MM.1S (cell line): ENCODE measurements at regions not wholly inside any gene's neighbourhood (a gene's known extent, or its start where the extent isn't known, plus 50 kb on each side); places are given as distances from the start of the nearest gene placed in this dataset.

Experiments used
- DNase-seq: peaks from one replicate; pipeline ENCODE4 v3.0.0-alpha.2; 2015
- H2AFZ ChIP-seq: fragments of 300-600 bp; sonication (generic); 2 replicates; pipeline ENCODE4 v1.6.0; 2016; ENCODE audit warnings: antibody characterized with exemption, low read length
- H3F3A ChIP-seq: fragments of 300-600 bp; sonication (generic); 2 replicates; pipeline ENCODE4 v1.6.1; 2016; ENCODE audit warnings: mild to moderate bottlenecking, antibody characterized with exemption, low read length, moderate library complexity, mixed read lengths; ENCODE audit not compliant: insufficient read depth
- H3K27ac ChIP-seq: fragments of 300-600 bp; sonication (generic); 2 replicates; pipeline ENCODE4 v1.5.1; 2016; ENCODE audit warnings: mild to moderate bottlenecking, low read length
- H3K27me3 ChIP-seq: fragments of 300-600 bp; sonication (generic); replicated peaks from 2 replicates; pipeline ENCODE4 v1.6.0; 2016; ENCODE audit warnings: low read length; ENCODE audit not compliant: insufficient read depth
- H3K36me3 ChIP-seq: fragments of 300-600 bp; sonication (generic); replicated peaks from 2 replicates; pipeline ENCODE4 v1.6.1; 2016; ENCODE audit warnings: mild to moderate bottlenecking, low read length, mixed read lengths; ENCODE audit not compliant: insufficient read depth
- H3K4me1 ChIP-seq: fragments of 300-600 bp; sonication (generic); 2 replicates; pipeline ENCODE4 v1.6.1; 2016; ENCODE audit warnings: low read length, mixed read lengths
- H3K4me2 ChIP-seq: fragments of 300-600 bp; sonication (generic); 2 replicates; pipeline ENCODE4 v1.6.0; 2016; ENCODE audit warnings: low read depth, low read length
- H3K4me3 ChIP-seq: fragments of 300-600 bp; sonication (generic); 2 replicates; pipeline ENCODE4 v1.5.1; 2016; ENCODE audit warnings: low read length, mixed read lengths
- H3K79me2 ChIP-seq: fragments of 300-600 bp; sonication (generic); 2 replicates; pipeline ENCODE4 v1.6.1; 2016; ENCODE audit warnings: mixed run types, low read length, mixed read lengths
- H3K9ac ChIP-seq: fragments of 300-600 bp; sonication (generic); 2 replicates; pipeline ENCODE4 v1.6.1; 2016; ENCODE audit warnings: low read length, mixed read lengths
- H3K9me2 ChIP-seq: fragments of 300-600 bp; sonication (generic); replicated peaks from 2 replicates; pipeline ENCODE4 v1.6.1; 2016; ENCODE audit warnings: mild to moderate bottlenecking, low read length, mixed read lengths; ENCODE audit not compliant: insufficient read depth
- H3K9me3 ChIP-seq: fragments of 300-600 bp; sonication (generic); replicated peaks from 2 replicates; pipeline ENCODE4 v1.6.1; 2016; ENCODE audit warnings: mild to moderate bottlenecking, low read length, mixed read lengths; ENCODE audit not compliant: insufficient read depth
- H4K20me1 ChIP-seq: fragments of 300-600 bp; sonication (generic); 2 replicates; pipeline ENCODE4 v1.6.1; 2016; ENCODE audit warnings: mild to moderate bottlenecking, low read length, moderate library complexity, mixed read lengths; ENCODE audit not compliant: insufficient read depth
- EZH2 ChIP-seq: fragments of 300-600 bp; sonication (generic); optimal IDR thresholded peaks from 2 replicates; pipeline ENCODE3; 2017; ENCODE audit warnings: low read depth, mild to moderate bottlenecking, antibody characterized with exemption, low read length, mixed read lengths
- EZH2phosphoT487 ChIP-seq: fragments of 300-600 bp; sonication (generic); IDR thresholded peaks from 2 replicates; pipeline ENCODE4 v1.6.1; 2018; ENCODE audit warnings: antibody characterized with exemption, low read length
- TF ChIP-seq, protein P1 (sequence below): fragments of 300-600 bp; sonication (generic); IDR thresholded peaks from 2 replicates; pipeline ENCODE4 v1.5.1; 2016; ENCODE audit warnings: antibody characterized with exemption, low read length, mixed read lengths

DNA sequence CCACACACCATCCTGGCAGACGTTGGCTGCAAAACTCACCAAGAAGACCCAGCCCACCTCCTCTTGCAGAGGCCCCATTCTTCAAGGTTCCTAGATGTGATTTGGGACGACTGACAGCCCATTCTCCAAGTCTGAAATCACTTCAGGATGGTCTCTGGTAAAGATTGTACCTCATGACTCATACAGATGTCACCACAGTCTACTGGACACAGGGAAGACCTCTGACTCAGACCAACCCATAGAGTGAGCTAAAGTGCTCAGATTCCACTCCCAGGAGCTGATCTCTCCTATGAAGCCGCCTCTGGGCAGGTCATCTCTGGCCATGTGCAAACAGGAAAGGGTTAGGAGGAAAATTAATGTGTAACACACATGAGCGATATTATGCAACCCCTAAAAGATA is 102.4 kb upstream of the VWC2 start:
- Histone ChIP-seq H3K36me3 (no peaks in the 10 kb centered on the region), H3K4me3 (no peak overlapping the region), H3K4me2 (no peak overlapping the region), H3K9me3 (no peaks in the 10 kb centered on the region), H3K79me2 (no peaks in the 10 kb centered on the region), H3K9me2 (no peaks in the 10 kb centered on the region), H3K9ac (no peak overlapping the region), H4K20me1 (no peaks in the 10 kb centered on the region), H3K27me3 (no peaks in the 10 kb centered on the region), H3F3A (no peaks in the 10 kb centered on the region), H3K4me1 (no peaks in the 10 kb centered on the region), H3K27ac (no peak overlapping the region), H2AFZ (no peak overlapping the region)
- TF ChIP-seq EZH2phosphoT487 = no peak
- TF ChIP-seq, protein P1, sequence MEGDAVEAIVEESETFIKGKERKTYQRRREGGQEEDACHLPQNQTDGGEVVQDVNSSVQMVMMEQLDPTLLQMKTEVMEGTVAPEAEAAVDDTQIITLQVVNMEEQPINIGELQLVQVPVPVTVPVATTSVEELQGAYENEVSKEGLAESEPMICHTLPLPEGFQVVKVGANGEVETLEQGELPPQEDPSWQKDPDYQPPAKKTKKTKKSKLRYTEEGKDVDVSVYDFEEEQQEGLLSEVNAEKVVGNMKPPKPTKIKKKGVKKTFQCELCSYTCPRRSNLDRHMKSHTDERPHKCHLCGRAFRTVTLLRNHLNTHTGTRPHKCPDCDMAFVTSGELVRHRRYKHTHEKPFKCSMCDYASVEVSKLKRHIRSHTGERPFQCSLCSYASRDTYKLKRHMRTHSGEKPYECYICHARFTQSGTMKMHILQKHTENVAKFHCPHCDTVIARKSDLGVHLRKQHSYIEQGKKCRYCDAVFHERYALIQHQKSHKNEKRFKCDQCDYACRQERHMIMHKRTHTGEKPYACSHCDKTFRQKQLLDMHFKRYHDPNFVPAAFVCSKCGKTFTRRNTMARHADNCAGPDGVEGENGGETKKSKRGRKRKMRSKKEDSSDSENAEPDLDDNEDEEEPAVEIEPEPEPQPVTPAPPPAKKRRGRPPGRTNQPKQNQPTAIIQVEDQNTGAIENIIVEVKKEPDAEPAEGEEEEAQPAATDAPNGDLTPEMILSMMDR = no peak
- no peak for TF ChIP-seq EZH2
- DNase-seq = no peak

DNA sequence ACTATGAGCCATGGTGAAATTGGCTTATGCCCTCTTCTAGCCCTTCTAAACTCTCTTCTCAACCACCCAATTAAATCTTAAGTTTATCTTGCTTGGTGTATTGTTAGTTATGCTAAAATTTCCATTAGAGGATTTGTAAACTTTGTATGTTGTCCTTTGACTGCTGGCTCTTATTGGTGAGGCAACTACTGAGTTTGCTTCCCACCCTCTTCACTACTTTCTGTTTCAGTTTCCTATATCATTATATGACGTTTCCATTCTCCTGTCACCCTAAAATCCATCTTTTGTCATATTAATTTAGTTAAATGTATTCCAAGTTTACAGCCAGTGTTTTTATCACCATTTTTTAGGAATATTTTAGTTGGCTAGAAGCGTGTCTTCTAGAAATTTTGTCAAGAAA is 80.9 kb upstream of the VWC2 start:
- no peaks in the 10 kb centered on the region for H3K9me2 ChIP-seq
- H4K20me1 ChIP-seq = no peaks in the 10 kb centered on the region
- H3K4me2 ChIP-seq = peak overlapping the region; percentile 40; the same call in 1 of the 2 replicates
- no peak overlapping the region for H3K9ac ChIP-seq
- H3K27ac ChIP-seq = no peak overlapping the region
- no peaks in the 10 kb centered on the region for H3K27me3 ChIP-seq
- peak overlapping the region; percentile 15; the same call in 1 of the 2 replicates for H3K4me3 ChIP-seq
- H3K9me3 ChIP-seq = no peaks in the 10 kb centered on the region
- H3F3A ChIP-seq = no peaks in the 10 kb centered on the region
- peak; percentile 57 for DNase-seq
- peak overlapping the region; percentile 19; the same call in 1 of the 2 replicates for H2AFZ ChIP-seq
- H3K4me1 ChIP-seq = peaks cover 6% of the 10 kb centered on the region; the same call in 1 of the 2 replicates
- TF ChIP-seq, protein P1 = no peak
- TF ChIP-seq EZH2 = no peak
- no peak for TF ChIP-seq EZH2phosphoT487
- H3K36me3 ChIP-seq = no peaks in the 10 kb centered on the region
- no peaks in the 10 kb centered on the region for H3K79me2 ChIP-seq

GRCh38 chr7:49695971-49696370 is 77.5 kb upstream of the VWC2 start:
- Histone ChIP-seq H3K36me3 (no peaks in the 10 kb centered on the region), H3K4me2 (no peak overlapping the region), H2AFZ (no peak overlapping the region), H3K9me2 (no peaks in the 10 kb centered on the region), H3F3A (no peaks in the 10 kb centered on the region), H3K9me3 (no peaks in the 10 kb centered on the region), H3K4me3 (no peak overlapping the region), H3K27me3 (no peaks in the 10 kb centered on the region), H3K79me2 (no peaks in the 10 kb centered on the region), H3K4me1 (peaks cover 6% of the 10 kb centered on the region; the same call in 1 of the 2 replicates), H4K20me1 (no peaks in the 10 kb centered on the region), H3K9ac (no peak overlapping the region), H3K27ac (no peak overlapping the region)
- DNase-seq = no peak
- TF ChIP-seq, protein P1 = no peak
